ENCODE measurements at regions not wholly inside any gene's neighbourhood (a gene's known extent, or its start where the extent isn't known, plus 50 kb on each side); places are given as distances from the start of the nearest gene placed in this dataset.

DNA sequence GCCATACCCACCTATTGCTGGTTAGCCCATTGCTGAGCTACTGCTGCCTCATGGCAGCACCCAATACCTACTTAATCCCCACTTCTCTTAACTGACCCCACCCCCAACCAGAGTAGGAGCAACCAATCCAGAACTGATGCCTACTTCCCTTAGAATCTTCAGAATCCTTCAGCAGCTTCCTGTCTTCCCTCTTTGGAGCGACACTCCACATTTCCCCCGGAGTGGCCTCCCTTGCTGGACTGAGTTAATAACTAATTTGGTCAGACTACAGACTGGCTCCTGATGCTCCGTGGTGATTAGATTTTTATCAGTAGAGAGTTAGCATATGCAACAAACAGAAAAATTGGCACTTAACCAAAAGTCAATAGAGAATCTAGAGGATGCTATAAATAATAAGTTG lies 51.2 kb upstream of the UBR2 start:
- DNase-seq (ENCODE audit: low read depth) = no peak

DNA sequence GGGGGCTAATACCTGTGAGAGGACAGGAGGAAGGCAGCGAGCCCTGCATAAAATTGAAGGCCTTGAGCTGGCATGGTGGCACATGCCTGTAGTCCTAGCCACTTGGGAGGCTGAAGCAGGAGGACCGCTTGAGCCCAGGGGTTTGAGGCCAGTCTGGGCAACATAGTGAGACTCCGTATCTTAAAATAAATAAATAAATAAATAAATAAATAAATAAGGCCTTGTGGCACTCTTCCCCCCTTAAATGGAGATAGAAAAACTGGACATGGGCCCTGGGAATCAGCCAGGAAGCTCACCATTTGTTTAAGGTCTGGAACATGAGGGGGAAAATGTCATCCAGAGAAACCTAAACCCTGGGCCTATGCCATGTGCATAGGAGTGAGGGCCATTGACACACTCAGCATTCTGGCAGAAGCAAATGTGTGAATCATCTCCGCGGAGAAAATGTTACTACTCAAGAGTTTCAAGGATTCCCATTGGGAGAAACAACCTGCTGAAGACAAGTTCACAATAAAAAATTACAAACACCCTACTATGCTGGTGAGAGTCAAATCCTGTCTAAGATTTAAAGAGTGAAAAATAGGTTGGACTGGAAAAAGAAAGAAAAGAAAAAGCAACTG lies 51.9 kb upstream of the UBR2 start:
- no peak for DNase-seq (ENCODE audit: low read depth)

DNA sequence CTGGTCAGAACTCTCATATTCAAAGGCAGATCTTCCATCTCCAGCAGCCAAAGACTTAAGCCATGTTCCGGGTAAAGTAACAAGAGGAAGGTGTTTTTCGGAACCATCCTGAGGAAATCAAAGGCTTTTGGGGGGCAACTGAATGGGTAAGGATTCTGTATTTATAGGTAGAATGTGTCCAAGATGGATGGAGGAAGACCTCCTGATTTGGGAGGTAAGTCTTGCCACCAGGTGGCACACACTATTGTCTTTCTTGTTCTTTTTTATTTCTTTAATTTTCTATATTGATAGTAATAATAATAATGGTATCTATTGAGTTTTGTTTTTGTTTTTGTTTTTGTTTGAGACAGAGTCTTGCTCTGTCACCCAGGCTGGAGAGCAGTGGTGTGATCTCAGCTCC lies 53.0 kb upstream of the UBR2 start:
- no peak for DNase-seq (ENCODE audit: low read depth)

DNA sequence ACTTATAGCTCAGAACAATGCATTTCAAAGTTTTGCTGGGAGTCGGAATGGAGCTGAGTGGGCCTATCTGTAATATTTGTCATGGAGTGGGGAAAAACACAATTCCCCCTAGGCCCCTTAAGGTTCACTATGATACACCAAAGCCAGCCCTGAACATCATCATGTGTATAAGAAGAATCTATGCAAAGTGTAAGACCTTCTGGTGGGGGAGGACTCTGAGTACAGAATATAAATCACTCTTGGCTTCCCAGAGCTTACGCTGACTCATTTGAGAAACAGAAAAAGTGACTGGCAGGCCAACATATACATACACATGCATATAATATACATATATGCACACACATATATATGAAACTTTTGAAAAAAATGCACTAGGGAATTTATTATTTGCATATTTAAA lies 54.1 kb upstream of the UBR2 start:
- no peak for DNase-seq (ENCODE audit: low read depth)

DNA sequence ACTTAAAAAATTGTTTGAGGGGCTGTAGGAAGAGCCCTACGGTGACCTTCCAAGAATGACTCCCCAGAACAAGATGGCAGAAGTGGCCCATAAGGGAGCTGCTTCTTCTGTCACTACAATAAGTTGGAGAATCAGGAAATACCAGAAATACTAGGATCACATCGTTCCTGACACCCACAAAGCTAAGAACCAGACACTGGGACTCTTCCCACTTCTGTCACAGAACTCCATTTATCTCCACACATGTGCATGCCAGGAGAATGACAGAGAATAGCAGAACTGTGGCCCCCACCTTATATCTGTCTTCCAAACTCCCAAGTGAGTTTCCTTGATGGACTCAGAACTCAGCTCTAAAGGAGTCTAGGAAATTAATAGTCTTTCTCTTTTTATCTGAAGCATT lies 54.6 kb upstream of the UBR2 start:
- DNase-seq (ENCODE audit: low read depth) = no peak

DNA sequence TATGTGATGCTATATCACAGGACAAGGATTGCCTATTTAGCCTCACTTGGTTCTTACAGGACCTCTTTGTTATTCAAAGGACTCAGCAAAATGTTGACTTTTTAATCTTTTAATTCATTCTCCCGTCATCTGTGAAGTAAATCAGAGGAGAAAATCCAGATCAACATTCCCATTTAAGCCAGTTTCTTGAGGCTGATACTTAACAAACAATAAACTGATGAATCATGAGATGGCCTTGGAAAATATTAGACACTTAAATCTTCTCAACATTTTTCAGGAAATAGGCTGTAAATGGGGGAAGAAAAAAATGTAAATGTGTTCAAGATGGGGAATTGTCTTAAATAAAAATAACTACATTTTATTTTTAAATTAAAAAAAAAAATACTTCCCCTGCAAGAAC lies 55.9 kb upstream of the UBR2 start:
- no peak for DNase-seq (ENCODE audit: low read depth)

DNA sequence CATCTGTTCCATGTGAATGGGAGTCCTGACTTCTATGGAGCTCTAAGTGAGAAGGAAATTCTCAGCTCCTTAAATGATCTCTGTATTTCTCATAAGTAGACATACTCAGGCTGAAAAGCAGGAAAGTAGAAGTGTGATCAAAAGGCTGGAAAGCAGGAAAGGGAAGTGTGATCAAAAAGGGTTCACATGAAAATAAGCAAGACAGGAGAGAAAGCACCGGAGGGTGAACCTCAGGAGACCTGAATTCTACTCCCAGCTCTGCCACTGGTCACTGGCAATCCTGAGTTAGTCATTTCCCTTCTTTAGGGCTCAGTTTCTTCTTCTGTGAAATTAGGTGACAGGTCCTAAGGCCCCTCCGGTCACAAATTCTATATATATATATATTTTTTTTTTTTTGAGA lies 55.5 kb upstream of the TRERF1 start:
- DNase-seq (ENCODE audit: low read depth) = no peak

DNA sequence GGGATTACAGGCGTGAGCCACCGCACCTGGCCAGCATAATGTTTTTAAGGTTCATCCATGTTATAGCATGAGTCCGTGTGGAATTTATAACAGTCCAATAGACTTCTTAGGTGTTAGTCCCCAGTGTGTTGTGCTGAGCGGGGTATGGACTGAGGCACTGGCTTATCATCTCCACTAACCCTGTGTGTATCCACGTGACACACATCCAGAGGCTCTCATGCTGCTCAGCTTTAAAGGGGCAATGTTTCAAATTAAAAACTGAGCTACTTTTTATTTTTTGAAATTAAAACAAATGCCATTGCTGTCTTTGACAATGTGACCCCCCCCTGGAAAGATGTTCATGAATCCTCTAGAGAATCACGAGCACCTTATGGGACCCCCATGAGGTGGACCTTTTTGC lies 54.3 kb upstream of the TRERF1 start:
- no peak for DNase-seq (ENCODE audit: low read depth)

DNA sequence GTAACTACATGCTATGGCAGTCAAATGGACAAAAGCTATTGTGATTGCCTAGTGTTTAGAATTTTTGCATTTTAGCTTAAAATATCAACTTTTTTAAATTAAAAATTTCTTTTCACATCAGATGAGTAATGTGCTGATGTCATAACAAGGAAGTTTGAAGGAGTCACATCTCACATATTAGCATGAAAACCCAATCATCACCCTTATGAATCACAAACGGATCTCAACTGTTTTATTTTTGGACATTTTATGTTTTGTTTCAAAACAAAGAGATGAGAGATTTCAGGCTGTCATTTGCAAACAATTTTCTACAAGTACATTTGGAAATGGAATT lies 53.6 kb upstream of the TRERF1 start:
- peak; percentile 15 for DNase-seq (ENCODE audit: low read depth)

DNA sequence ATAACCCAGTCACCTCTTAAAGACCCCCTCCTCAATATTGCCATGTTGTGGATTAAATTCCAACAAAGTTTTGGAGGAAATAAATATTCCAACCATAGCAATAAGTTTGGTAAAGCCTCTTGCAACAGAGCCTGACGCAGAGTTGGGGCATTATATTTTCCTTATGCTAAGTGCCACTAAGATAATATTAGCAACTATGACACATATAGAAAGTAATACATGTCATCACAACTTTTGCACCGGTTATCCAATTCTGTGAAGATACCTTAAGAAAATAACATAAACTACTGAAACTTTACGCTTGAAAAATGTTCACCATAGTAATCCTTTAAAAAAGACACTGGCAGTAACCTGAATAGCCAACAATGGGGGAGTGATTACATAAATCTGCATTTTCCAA lies 52.2 kb upstream of the TRERF1 start:
- DNase-seq (ENCODE audit: low read depth) = no peak

DNA sequence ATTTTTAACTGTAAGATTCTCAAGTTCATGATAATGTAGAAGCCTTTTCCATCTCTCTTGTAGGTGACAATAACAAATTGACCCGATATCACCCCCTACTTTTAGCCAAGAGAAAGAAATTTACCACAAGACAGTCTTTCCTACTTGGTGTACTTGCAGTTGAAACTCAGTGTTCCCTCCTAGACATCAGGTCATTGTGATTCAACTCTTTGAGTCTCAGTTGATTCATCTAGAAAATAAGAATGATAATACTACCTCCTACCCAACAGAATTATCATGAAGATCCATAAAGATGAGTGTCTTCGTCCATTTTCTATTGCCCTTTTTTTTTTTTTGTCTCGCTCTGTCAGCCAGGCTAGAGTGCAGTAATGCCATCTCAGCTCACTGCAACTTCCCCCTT lies 51.3 kb upstream of the TRERF1 start:
- no peak for DNase-seq (ENCODE audit: low read depth)

DNA sequence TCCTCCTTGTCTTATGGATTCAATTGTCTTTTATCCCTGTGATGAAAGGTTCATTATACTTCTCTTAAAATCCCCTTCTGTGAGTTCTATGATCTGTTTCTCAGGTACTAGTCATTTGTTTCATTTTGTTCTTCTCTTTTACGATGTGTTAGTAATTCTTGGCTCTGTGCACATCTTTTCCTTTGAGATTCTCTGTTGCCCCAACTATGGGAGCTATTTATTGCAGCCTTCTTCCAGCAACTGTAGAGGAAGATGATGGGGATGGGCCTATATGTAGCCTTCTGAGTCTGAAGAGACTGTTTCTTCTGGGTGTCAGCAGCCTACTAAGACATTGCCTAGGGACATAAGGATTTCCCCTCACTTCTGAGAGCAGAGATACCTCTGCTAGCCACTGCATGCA lies 50.4 kb upstream of the TRERF1 start:
- no peak for DNase-seq (ENCODE audit: low read depth)

All from myocyte (in vitro differentiated cells).